ENCODE measurements at regions not wholly inside any gene's neighbourhood (a gene's known extent, or its start where the extent isn't known, plus 50 kb on each side); places are given as distances from the start of the nearest gene placed in this dataset.

GRCh38 chr5:167571824-167572223 is 719.6 kb upstream of the WWC1 start:
- DNase-seq (ENCODE audit: low read depth, low spot score), result no peak

DNA sequence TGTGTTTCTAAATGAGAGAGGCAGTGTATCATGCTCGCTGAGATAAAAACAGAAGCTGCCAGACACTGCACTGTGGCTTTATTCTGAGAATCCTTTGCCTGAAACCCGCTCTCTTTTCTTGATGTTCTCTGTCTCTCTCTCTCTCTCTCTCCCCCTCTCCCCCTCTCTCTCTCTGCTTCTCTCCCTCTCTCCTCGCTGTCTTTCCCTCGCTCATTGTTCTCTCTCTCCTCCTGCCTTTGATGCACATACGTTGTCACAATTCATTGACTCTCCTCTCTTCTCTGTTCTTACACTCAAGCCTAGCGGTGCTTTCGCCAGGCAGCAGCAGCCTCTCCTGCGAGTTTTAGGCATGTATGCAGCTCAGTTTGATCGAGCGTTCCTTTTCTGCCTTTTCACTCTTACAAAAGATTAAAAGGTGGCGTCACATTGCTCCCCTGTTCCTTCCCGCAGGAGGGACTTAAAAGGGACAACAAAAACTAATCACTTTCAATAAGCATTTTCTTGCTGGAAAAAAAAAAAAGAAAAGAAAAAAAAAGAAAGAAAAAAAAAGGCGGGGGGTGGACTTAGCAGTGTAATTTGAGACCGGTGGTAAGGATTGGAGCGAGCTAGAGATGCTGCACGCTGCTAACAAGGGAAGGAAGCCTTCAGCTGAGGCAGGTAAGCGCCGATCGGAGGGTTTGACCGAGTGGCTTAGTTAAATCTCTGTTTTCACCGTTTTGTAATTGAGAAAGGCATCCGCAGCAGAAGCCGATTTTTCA is 717.9 kb upstream of the WWC1 start:
- DNase-seq (ENCODE audit: low read depth, low spot score), result peak; percentile 76

- no peak for DNase-seq (ENCODE audit: low read depth, low spot score)
Observed at GRCh38 chr5:167574464-167574863, 717.0 kb upstream of the WWC1 start.

DNA sequence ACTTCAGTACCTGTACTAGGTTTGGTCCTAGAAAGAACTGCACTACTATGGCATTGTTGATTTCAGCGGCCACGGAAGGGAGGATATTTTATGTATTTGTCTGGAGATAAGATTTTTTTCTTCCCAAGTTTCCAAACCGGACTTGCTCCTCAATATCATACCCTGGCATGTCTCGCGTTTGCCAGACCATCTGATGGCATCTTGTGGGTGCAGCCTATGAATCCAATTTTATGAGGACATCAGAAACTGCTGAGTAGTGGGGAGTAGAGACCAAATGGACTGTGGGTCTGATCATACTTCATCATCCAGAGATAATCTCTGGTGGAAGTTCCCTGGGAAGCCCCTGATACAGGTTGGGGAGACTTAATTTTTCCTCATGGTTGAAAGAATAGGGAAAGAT is 716.1 kb upstream of the WWC1 start:
- no peak for DNase-seq (ENCODE audit: low read depth, low spot score)

- no peak for DNase-seq (ENCODE audit: low read depth, low spot score)
Observed at GRCh38 chr5:167576126-167576525, 715.3 kb upstream of the WWC1 start.

DNA sequence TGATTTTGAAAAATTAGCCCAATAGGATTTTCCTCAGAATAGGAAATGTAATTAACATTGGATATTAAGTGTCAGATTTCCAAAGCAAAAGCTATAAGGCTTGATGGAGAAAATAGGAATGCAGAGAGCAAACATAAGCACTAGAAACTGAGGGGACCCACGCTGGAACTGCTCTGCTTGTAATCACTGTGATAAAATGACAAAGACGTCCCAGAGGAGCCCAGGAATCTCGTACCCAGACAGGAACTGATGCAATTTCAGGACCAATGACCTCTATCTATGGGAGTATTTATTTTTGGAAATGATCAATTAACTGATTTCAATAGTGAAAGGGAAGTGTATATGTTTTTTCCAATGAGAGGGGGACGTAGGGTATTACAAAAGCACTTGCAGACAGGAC is 714.5 kb upstream of the WWC1 start:
- no peak for DNase-seq (ENCODE audit: low read depth, low spot score)

- DNase-seq (ENCODE audit: low read depth, low spot score), result no peak
Observed at GRCh38 chr5:167577616-167578015, 713.8 kb upstream of the WWC1 start.

GRCh38 chr5:167578977-167579692 is 712.3 kb upstream of the WWC1 start:
- DNase-seq (ENCODE audit: low read depth, low spot score), result peak; percentile 48

DNA sequence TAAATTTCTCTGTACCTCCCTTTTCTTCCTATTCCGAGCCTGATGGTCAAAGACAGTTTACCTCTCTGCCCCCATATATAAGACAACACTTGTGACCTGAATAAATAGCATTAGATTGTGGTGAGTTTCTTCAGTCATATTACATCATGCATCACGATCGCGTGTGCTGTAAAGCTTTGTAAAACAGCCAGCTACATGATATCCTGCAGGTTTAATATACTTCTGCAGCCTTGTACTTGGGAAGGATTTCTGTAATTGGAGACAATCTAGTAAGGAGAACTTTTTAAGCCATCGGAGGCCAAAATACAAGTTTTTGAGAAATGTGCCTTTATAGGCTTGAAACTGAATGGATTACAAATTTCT is 711.8 kb upstream of the WWC1 start:
- no peak for DNase-seq (ENCODE audit: low read depth, low spot score)

- no peak for DNase-seq (ENCODE audit: low read depth, low spot score)
Observed at GRCh38 chr5:167580608-167581007, 710.8 kb upstream of the WWC1 start.

DNA sequence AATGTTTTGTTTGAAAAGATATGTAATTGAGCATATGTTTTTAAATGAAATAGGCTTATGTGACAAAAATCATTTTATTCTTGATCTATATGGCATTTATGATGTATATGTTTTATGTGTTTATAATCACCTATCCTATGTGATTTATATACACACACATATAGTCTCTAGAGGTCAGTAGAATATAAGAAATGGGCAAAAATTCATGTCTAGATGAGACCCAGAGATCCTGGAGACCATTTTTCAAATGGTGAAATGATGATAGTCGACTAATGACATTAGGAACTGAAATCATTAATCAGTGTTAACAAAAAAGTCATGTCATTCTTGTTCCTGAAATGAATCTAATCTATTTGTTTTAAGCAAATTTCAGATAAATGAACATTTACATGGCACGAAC is 709.2 kb upstream of the WWC1 start:
- no peak for DNase-seq (ENCODE audit: low read depth, low spot score)

DNA sequence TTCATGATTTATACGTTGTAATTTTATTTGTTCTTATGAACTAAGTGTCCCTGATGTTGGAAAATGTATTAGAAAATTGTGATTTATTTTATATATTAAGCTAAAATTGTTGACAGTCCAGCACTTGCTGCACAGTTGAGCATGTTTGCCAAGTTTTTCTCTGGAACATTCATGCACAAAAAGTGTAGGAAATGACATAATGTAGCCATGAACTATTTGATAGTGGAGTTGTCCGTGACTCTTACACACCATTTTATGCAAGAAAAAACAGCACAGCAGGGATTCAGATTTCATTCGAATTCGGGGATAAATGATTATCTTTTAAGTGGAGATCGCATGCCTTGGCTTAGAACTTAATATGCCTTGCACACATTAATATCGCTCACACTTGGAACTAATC is 708.6 kb upstream of the WWC1 start:
- no peak for DNase-seq (ENCODE audit: low read depth, low spot score)

DNA sequence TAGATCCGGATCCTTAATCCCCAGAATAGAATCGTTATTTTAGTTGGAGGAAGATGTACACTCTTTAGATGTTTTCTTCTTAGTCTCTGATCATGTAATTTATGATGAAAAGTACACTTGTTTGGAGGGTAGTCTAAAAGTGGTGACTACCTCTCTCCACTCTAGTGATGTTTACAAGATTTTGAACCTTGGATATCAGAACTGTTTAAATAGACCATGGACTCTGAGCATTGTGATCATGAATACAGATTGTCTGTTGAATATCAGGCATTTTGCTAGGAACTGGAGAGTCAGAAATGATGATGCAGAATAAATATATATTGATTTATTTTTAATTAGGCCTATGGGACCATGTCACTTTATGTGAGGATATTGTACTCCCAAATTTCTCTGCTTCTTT is 706.3 kb upstream of the WWC1 start:
- DNase-seq (ENCODE audit: low read depth, low spot score), result no peak

DNA sequence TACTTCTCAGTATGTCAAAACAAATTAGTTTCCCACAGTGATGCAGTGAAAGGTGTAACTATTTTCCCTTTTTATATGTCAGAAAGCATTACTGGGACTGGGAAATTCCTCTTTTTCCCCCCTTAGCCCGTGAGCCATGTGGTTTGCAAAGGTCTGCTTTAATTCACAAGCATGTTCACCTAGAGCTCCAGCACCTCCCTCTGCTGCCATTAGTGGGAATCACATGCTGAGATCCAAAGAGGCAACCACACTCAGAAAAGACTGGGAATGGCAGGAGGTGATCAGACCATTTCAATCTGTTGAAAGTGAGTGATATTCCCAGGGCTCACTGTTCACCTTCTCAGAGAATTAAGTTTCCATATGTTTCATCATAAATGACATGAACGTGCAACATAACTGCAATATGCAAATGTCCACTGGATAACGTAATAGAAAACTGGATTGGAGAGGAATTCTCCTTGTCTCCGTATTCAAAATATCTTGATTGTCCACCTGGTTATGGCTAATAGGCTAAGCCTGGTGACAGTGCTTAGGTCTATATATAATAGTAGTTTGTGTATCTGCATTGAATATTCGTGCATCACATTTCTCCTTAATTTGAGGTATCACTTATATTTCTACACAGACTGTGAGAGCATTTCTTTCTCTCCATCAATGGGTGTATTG is 703.5 kb upstream of the WWC1 start:
- peak; percentile 68 for DNase-seq (ENCODE audit: low read depth, low spot score)

- DNase-seq (ENCODE audit: low read depth, low spot score), result no peak
Observed at GRCh38 chr5:167592114-167592513, 699.3 kb upstream of the WWC1 start.

- DNase-seq (ENCODE audit: low read depth, low spot score), result no peak
Observed at GRCh38 chr5:167593329-167594060, 698.0 kb upstream of the WWC1 start.

DNA sequence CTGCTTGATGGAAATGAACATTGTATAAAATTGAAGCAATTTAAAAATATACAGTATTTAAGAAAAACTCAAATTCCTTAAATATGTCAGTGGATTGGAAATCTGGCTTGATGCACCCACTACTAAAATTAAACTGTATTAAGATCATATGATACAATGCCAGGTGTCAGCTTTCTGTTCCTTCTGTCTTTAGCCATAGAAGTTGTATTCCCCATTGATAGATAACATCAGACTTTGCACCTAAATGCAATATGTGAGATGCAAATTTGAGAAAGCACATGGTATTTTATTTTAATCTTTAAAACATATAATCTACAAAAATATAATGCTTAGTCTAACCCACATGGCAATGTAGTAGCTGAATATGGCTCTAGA is 697.4 kb upstream of the WWC1 start:
- no peak for DNase-seq (ENCODE audit: low read depth, low spot score)

DNA sequence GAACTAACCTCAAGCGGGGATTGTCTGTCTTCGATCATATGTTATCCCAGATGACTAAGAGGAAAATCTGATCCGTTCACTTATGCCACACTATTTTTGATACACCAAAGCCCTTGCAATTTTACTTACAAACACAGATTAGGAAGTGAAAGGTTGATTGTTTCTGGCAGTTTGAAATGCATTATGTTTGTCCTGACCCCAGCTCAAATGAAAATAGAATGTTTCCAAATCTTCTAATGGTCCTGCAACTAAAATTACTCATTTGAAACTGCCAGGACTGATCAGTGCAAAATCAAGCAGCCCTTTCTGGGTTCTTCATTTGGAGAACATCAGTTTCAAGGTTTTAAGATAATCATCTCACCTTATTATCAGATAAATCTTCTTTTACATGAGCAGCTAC is 696.7 kb upstream of the WWC1 start:
- no peak for DNase-seq (ENCODE audit: low read depth, low spot score)

GRCh38 chr5:167595196-167595595 is 696.2 kb upstream of the WWC1 start:
- no peak for DNase-seq (ENCODE audit: low read depth, low spot score)

DNA sequence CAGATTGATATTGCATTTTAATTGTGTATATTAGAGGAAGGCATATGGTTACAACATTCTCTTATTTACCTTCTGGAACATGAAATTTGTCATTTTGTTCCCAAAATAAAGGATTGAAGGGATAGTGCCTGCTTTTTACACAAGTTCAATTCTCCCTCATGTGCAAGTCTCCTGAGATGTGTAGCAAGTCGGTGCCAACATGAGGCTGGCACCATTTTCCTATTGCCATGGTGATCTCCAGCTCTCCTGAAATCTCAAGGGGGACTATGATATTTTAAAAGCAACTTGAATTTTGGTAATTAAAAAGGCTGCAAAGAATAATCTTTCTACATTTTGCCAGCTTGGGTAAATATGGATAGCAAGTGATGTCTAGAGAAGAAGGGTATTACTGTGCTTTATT is 693.3 kb upstream of the WWC1 start:
- no peak for DNase-seq (ENCODE audit: low read depth, low spot score)

DNA sequence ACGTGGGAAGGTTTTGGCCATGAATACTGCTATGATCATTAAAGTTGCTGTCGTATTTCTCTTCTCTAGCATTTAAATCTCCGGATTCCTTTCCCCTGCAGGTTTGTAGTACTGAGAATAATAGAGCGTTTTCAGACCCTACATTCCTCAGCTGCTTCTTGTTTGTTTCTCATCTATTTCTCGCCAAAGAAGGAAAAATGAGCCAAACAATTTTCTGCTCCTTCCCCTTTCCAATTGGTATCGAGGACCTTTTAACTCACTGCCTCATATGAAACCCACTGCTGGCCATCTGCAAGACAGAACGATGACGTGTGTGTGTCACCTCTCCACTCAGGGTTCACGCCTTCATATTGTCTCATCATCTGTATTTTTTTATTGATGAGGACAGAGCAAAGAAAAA is 689.4 kb upstream of the WWC1 start:
- DNase-seq (ENCODE audit: low read depth, low spot score), result no peak

- DNase-seq (ENCODE audit: low read depth, low spot score), result no peak
Observed at GRCh38 chr5:167603135-167603534, 688.3 kb upstream of the WWC1 start.
